Fibroblast of peridontal ligament (primary cell): ENCODE measurements at regions not wholly inside any gene's neighbourhood (a gene's known extent, or its start where the extent isn't known, plus 50 kb on each side); places are given as distances from the start of the nearest gene placed in this dataset.
"Not testable (repeated sequence)": the region's sequence is repeated elsewhere in the genome, so short reads cannot be mapped to it uniquely, and the experiment has no call there.

Experiments
- DNase-seq: peaks from one replicate; pipeline ENCODE4 v3.0.0-alpha.2; 2010; ENCODE audit errors: extremely low read depth

GRCh38 chr3:110886222-110886893 lies 185.3 kb upstream of the NECTIN3 start:
- no peak for DNase-seq

- DNase-seq: no peak
Measured at GRCh38 chr3:110887176-110887575, 184.4 kb upstream of the NECTIN3 start.

- not testable (repeated sequence) for DNase-seq
Measured at GRCh38 chr3:110888625-110889375, 182.8 kb upstream of the NECTIN3 start.

- not testable (repeated sequence) for DNase-seq
Measured at GRCh38 chr3:110889376-110889699, 182.3 kb upstream of the NECTIN3 start.

GRCh38 chr3:110894574-110894973 lies 177.0 kb upstream of the NECTIN3 start:
- DNase-seq: no peak

GRCh38 chr3:110895054-110895453 lies 176.6 kb upstream of the NECTIN3 start:
- no peak for DNase-seq

- DNase-seq: no peak
Measured at GRCh38 chr3:110897046-110897445, 174.6 kb upstream of the NECTIN3 start.

GRCh38 chr3:110900576-110900975 lies 171.0 kb upstream of the NECTIN3 start:
- DNase-seq: peak; percentile 91

- no peak for DNase-seq
Measured at GRCh38 chr3:110901536-110901935, 170.1 kb upstream of the NECTIN3 start.

- DNase-seq: no peak
Measured at GRCh38 chr3:110902453-110903085, 169.0 kb upstream of the NECTIN3 start.

- no peak for DNase-seq
Measured at GRCh38 chr3:110903771-110904519, 167.7 kb upstream of the NECTIN3 start.

- DNase-seq: no peak
Measured at GRCh38 chr3:110904520-110904890, 167.1 kb upstream of the NECTIN3 start.

- DNase-seq: no peak
Measured at GRCh38 chr3:110905121-110905520, 166.5 kb upstream of the NECTIN3 start.

GRCh38 chr3:110909839-110910238 lies 161.8 kb upstream of the NECTIN3 start:
- DNase-seq: no peak

- peak; percentile 39 for DNase-seq
Measured at GRCh38 chr3:110910346-110910955, 161.2 kb upstream of the NECTIN3 start.

- no peak for DNase-seq
Measured at GRCh38 chr3:110918963-110919362, 152.7 kb upstream of the NECTIN3 start.

- DNase-seq: no peak
Measured at GRCh38 chr3:110925798-110926197, 145.8 kb upstream of the NECTIN3 start.

GRCh38 chr3:110928016-110928662 lies 143.5 kb upstream of the NECTIN3 start:
- DNase-seq: no peak

GRCh38 chr3:110929816-110930215 lies 141.8 kb upstream of the NECTIN3 start:
- no peak for DNase-seq

- DNase-seq: peak; percentile 32
Measured at GRCh38 chr3:110932567-110932966, 139.0 kb upstream of the NECTIN3 start.

GRCh38 chr3:110933821-110934426 lies 137.7 kb upstream of the NECTIN3 start:
- DNase-seq: peak; percentile 52
